Upper lobe of left lung (tissue), 4 donors: ENCODE measurements at regions not wholly inside any gene's neighbourhood (a gene's known extent, or its start where the extent isn't known, plus 50 kb on each side); places are given as distances from the start of the nearest gene placed in this dataset.

Source experiments
- EP300 ChIP-seq, 4 donors: sonication (generic); formaldehyde crosslinking; IDR thresholded peaks; one replicate each; pipeline ENCODE4 v1.5.1; 2017; ENCODE audit warnings: antibody characterized with exemption in 4 of 4, control low read depth in 2 of 4
- POLR2A ChIP-seq, 4 donors: fragments of 450-650 bp; IDR thresholded peaks; one replicate each; pipeline ENCODE4 v1.5.1; 2016 to 2017; ENCODE audit warnings: antibody characterized with exemption in 4 of 4, mild to moderate bottlenecking in 2 of 4
- POLR2AphosphoS5 ChIP-seq, 2 donors: sonication (generic); formaldehyde crosslinking; IDR thresholded peaks; one replicate each; pipeline ENCODE4 v1.5.1; 2017; ENCODE audit warnings: antibody characterized with exemption in 2 of 2
- TF ChIP-seq, protein P1 (sequence below), 6 experiments: fragments of 450-650 bp in 4 of 6; fragments of 200-600 bp in 2 of 6; sonication (generic) in 2 of 6; IDR thresholded peaks; one replicate each; pipeline ENCODE4 v1.5.1; 2016 to 2019; ENCODE audit warnings: antibody characterized with exemption in 6 of 6

GRCh38 chr16:55222486-55222885 lies 101.5 kb upstream of the IRX6 start:
- TF ChIP-seq, protein P1, sequence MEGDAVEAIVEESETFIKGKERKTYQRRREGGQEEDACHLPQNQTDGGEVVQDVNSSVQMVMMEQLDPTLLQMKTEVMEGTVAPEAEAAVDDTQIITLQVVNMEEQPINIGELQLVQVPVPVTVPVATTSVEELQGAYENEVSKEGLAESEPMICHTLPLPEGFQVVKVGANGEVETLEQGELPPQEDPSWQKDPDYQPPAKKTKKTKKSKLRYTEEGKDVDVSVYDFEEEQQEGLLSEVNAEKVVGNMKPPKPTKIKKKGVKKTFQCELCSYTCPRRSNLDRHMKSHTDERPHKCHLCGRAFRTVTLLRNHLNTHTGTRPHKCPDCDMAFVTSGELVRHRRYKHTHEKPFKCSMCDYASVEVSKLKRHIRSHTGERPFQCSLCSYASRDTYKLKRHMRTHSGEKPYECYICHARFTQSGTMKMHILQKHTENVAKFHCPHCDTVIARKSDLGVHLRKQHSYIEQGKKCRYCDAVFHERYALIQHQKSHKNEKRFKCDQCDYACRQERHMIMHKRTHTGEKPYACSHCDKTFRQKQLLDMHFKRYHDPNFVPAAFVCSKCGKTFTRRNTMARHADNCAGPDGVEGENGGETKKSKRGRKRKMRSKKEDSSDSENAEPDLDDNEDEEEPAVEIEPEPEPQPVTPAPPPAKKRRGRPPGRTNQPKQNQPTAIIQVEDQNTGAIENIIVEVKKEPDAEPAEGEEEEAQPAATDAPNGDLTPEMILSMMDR (IDR thresholded peaks at IDR 0.05), result no peak
- TF ChIP-seq POLR2A (IDR thresholded peaks at IDR 0.05) (no peak), POLR2AphosphoS5 (IDR thresholded peaks at IDR 0.05) (no peak), EP300 (IDR thresholded peaks at IDR 0.05) (no peak)
